ENCODE measurements at regions not wholly inside any gene's neighbourhood (a gene's known extent, or its start where the extent isn't known, plus 50 kb on each side); places are given as distances from the start of the nearest gene placed in this dataset.

- no peak overlapping the region for H3K27ac ChIP-seq
- no peak overlapping the region for H3K4me3 ChIP-seq (ENCODE audit: low read depth, low read length)
- no peak for TF ChIP-seq CTCF (IDR thresholded peaks at IDR 0.05; ENCODE audit: low read depth, low read length)
- DNase-seq, result no peak
- no peaks in the 10 kb centered on the region for H3K36me3 ChIP-seq
- no peaks in the 10 kb centered on the region for H3K27me3 ChIP-seq (ENCODE audit: insufficient read depth, low read depth, severe bottlenecking)
- H3K9me3 ChIP-seq (ENCODE audit: severe bottlenecking), result no peaks in the 10 kb centered on the region
Measured at GRCh38 chr13:63551731-63552130, 2136.1 kb upstream of the PCDH20 start.

DNA sequence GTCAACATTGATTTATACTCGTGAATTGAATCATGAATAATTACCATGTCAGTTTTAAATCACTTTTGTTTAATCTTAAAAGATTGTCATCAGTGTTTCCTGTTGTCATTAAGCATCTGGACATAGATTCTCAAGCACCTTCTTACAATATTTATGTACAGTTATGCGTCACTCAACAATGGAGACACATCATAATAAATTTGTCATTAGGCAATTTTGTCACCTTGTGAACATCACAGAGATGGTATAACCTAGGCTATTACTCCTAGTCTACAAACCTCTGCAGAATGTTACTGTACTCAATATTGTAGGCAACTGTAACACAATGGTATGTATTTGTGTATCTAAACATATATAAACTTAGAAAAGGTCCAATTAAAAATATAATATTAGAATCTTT is 2130.9 kb upstream of the PCDH20 start:
- no peak for TF ChIP-seq CTCF (IDR thresholded peaks at IDR 0.05; ENCODE audit: low read depth, low read length)
- Histone ChIP-seq H3K27ac (no peak overlapping the region), H3K9me3 (ENCODE audit: severe bottlenecking) (no peaks in the 10 kb centered on the region), H3K36me3 (no peaks in the 10 kb centered on the region), H3K27me3 (ENCODE audit: insufficient read depth, low read depth, severe bottlenecking) (no peaks in the 10 kb centered on the region), H3K4me3 (ENCODE audit: low read depth, low read length) (no peak overlapping the region)
- DNase-seq, result no peak

GRCh38 chr13:63542770-63543169 is 2127.1 kb upstream of the PCDH20 start:
- H3K36me3 ChIP-seq, result no peaks in the 10 kb centered on the region
- TF ChIP-seq CTCF (IDR thresholded peaks at IDR 0.05; ENCODE audit: low read depth, low read length), result no peak
- no peaks in the 10 kb centered on the region for H3K9me3 ChIP-seq (ENCODE audit: severe bottlenecking)
- no peak for DNase-seq
- no peaks in the 10 kb centered on the region for H3K27me3 ChIP-seq (ENCODE audit: insufficient read depth, low read depth, severe bottlenecking)
- no peak overlapping the region for H3K27ac ChIP-seq
- H3K4me3 ChIP-seq (ENCODE audit: low read depth, low read length), result no peak overlapping the region

DNA sequence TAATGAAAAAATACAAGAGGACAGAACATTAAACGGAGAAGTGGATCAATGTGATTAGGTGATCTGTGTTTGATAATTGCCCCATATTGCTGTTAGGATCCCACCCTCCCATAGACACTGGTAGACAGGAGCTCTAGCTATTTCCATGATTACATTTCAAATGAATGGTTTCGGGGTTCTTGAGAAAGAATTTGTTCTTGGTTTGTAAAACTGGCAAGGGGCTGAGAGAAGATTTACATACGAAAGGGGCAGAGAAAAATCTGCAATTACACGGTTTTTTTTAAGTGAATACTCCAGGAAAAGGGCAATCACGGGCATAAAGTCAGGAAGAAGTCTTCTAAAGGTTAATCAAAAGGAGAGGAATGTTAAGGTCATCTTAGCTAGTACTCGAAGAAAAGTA is 2125.7 kb upstream of the PCDH20 start:
- Histone ChIP-seq H3K4me3 (ENCODE audit: low read depth, low read length) (no peak overlapping the region), H3K36me3 (no peaks in the 10 kb centered on the region), H3K9me3 (ENCODE audit: severe bottlenecking) (no peaks in the 10 kb centered on the region), H3K27ac (no peak overlapping the region), H3K27me3 (ENCODE audit: insufficient read depth, low read depth, severe bottlenecking) (no peaks in the 10 kb centered on the region)
- DNase-seq, result no peak
- no peak for TF ChIP-seq CTCF (IDR thresholded peaks at IDR 0.05; ENCODE audit: low read depth, low read length)

DNA sequence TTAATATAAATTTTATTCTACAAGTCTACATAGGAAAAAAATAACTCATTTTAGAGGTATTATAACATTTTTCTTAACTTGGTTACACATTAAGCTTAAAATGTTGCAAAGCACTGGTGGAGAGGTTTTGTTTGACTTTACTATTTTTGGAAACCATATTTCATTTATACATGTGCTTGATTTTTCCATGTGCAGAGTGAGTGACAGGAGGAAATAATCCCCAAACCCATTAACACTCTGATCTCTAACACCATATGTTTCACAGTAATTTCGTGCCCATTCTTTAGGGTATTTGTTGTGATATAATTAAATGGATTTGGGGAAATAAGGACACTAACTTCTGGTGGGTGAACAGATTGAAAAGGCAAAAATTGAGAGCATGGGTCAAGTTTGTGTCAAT is 2124.4 kb upstream of the PCDH20 start:
- H3K4me3 ChIP-seq (ENCODE audit: low read depth, low read length), result no peak overlapping the region
- H3K27me3 ChIP-seq (ENCODE audit: insufficient read depth, low read depth, severe bottlenecking), result no peaks in the 10 kb centered on the region
- no peak for DNase-seq
- no peaks in the 10 kb centered on the region for H3K36me3 ChIP-seq
- TF ChIP-seq CTCF (IDR thresholded peaks at IDR 0.05; ENCODE audit: low read depth, low read length), result no peak
- H3K9me3 ChIP-seq (ENCODE audit: severe bottlenecking), result no peaks in the 10 kb centered on the region
- H3K27ac ChIP-seq, result no peak overlapping the region

DNA sequence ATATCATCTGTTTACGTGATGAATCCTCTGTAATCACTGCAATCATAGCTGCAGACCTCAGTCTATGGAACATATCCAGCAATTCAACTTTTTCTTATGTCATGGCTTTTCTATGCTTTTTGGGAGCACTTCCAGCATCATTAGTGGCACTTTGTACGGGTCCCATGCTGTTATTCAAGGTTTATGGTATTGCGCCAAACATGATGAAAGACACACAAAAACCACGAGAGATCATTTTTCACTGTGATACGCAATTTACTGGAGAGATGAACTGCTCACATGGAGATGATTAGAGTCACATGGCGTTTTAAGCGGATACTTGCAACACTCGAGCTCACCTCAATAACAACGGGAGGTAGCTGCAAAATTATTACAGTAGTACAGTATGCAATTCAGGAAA is 2101.7 kb upstream of the PCDH20 start:
- Histone ChIP-seq H3K4me3 (ENCODE audit: low read depth, low read length) (no peak overlapping the region), H3K9me3 (ENCODE audit: severe bottlenecking) (no peaks in the 10 kb centered on the region), H3K27me3 (ENCODE audit: insufficient read depth, low read depth, severe bottlenecking) (no peaks in the 10 kb centered on the region), H3K27ac (no peak overlapping the region), H3K36me3 (no peaks in the 10 kb centered on the region)
- TF ChIP-seq CTCF (IDR thresholded peaks at IDR 0.05; ENCODE audit: low read depth, low read length), result no peak
- DNase-seq, result no peak
